HL-60/S4 (cell line): ENCODE measurements at regions not wholly inside any gene's neighbourhood (a gene's known extent, or its start where the extent isn't known, plus 50 kb on each side); places are given as distances from the start of the nearest gene placed in this dataset.

Source experiments
- in situ Hi-C: fragments of 300-500 bp; cut with MboI; formaldehyde crosslinking; loops from 2 replicates; pipeline ENCODE4 v1.14.3; 2022; ENCODE audit warnings: low sequenced_read_pairs

- in situ Hi-C loops = no loop called here
Measured at GRCh38 chr5:158485604-158486081, 614.1 kb downstream of the EBF1 start.

DNA sequence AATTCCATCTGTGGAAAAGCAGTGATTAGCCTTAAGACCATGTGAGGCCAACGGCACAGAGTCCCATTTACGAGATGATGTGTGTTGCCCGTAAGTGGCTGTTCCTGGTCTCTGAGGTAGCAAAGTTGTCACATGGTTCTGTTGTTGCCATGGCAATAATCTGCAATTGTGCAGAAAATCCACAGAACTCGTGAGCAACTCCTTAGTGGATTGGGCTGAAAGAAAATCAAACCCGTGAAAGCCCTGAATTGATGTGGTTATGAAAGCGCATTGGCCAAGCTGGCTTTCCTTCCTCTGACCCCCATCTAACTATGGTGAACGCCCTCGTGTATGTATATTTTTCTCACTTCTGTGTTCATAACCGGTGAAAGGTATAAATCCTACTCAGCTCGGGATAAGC, 614.7 kb downstream of the EBF1 start:
- in situ Hi-C loops = no loop called here

GRCh38 chr5:158484150-158484549, 615.6 kb downstream of the EBF1 start:
- in situ Hi-C loops = no loop called here

GRCh38 chr5:158483281-158483860, 616.3 kb downstream of the EBF1 start:
- in situ Hi-C loops = no loop called here

- in situ Hi-C loops = no loop called here
Measured at GRCh38 chr5:158482125-158482524, 617.6 kb downstream of the EBF1 start.

GRCh38 chr5:158478139-158478538, 619.2 kb upstream of the CLINT1 start:
- in situ Hi-C loops = no loop called here

DNA sequence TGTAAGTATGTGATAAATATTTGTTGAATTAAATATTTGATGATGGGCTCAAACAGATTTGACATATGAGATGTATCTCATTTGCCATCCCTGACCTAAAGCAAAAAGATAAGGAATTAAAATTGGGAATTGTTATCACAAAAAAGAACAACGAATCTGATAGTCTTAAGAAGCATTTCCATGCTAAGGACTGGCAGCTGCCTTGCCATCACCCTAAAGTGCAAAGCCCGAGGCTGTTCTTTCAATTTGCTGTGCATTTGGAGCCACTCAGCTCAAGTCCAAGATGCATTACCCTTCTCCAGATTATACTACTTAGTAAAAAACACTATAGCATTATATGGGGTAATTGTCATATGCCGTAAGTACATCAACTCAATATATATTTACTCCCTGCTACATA, 618.3 kb upstream of the CLINT1 start:
- in situ Hi-C loops = no loop called here

DNA sequence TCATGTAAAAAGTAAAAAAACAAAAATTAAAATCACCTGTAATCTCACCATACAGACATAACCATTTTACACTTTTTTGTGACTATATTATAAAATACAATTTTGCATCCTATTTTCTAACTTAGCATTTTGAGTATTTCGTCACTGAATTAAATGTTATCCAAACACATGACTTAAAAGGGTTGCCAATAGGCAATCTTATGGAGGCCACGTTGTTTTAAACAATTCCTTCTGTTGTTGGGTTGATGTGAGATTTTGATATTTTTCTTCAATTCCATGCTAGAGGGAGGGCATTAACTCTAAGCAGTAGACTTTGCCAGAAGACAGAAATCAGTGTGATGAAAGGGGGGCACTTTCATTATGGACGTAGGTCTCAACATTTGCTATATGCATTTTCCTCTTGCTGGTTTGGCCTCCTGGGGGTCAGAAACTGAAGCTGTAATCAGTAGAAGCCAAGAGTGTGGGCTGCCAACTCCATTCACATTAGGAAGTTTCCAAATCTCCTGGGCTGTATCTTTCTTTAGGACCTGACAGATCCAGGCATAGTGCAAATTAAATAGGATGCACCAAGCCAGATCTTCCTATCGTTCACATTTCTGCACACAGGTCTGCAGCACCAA, 614.2 kb upstream of the CLINT1 start:
- in situ Hi-C loops = no loop called here

GRCh38 chr5:158471535-158471924, 612.6 kb upstream of the CLINT1 start:
- in situ Hi-C loops = no loop called here

- in situ Hi-C loops = no loop called here
Measured at GRCh38 chr5:158470764-158471534, 612.0 kb upstream of the CLINT1 start.

DNA sequence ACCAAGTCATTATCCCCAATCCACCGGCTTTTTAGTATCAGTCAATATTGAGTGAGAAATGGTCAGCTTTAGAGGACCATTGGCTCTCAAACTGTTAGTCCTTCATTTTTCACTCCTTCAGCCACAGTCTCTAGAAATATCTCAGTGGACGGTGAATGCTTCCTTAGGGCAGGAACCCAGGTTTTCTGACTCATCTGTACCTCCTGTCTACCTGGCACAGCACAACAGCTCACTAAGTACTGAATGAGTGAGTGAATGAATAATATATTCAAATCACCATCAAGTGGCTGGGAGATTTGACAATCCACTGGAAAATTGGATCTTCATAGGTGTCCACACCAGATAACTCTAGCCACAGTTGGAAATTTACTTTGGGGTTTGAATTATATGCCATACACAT, 609.5 kb upstream of the CLINT1 start:
- in situ Hi-C loops = no loop called here

DNA sequence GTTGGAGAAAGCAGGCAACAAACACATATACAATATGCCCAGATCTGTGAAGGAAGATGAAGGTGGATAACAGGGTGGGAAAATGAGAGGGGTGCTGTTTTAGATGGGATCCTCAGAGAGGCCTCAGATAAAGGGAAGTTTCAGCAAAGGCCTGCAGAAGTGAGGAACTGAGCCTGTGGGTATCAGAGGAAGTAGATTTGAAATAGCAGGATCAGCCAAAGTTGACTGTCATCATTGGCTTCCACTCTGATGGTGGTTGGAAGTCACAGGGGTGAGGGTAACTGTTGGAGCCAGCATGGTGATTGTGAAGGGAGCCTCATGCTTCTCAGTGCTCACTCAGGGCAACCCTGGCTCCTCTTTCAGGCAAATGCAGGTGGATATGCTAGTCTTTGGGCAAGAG, 607.2 kb upstream of the CLINT1 start:
- in situ Hi-C loops = no loop called here

- in situ Hi-C loops = no loop called here
Measured at GRCh38 chr5:158465086-158465972, 606.4 kb upstream of the CLINT1 start.

- in situ Hi-C loops = no loop called here
Measured at GRCh38 chr5:158464383-158464782, 605.4 kb upstream of the CLINT1 start.

DNA sequence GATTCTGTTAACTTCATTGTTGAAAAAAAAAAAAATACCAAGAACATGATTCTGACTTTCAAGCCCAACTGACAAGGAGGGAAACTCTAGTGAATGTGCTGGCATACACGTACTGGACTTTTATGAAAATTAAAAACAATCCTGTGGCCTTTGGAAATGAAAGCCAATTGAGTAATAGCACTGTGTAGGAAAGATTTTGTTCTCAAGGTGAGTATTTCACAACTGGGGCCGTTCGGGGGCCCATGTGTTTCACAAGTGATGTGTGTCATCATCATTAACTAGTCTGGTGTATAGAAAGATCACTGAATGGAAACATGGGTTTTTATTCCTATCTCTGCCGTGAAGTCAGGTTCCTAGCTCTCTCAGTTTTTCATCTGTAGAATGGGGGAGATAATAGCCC, 605.0 kb upstream of the CLINT1 start:
- in situ Hi-C loops = no loop called here

DNA sequence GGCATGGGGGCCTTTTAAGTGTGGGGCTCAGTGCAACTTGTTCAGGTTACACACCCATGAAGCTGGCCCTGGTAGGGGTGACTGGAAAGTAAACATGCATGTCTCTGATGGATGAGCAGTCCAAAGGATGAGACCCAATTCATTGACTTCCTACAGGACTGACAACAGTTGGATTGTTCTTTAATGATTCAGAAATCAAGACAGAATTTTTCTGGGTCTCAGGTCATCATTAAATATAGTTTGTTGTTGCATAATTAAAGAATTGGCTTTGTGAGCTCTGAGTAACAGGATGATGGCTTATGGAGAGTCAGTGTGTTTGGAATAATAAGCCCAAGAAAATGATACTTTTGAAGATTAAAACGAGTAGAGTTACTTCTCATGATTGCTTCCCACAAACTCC, 604.2 kb upstream of the CLINT1 start:
- in situ Hi-C loops = no loop called here

GRCh38 chr5:158462349-158463114, 603.6 kb upstream of the CLINT1 start:
- in situ Hi-C loops = no loop called here

DNA sequence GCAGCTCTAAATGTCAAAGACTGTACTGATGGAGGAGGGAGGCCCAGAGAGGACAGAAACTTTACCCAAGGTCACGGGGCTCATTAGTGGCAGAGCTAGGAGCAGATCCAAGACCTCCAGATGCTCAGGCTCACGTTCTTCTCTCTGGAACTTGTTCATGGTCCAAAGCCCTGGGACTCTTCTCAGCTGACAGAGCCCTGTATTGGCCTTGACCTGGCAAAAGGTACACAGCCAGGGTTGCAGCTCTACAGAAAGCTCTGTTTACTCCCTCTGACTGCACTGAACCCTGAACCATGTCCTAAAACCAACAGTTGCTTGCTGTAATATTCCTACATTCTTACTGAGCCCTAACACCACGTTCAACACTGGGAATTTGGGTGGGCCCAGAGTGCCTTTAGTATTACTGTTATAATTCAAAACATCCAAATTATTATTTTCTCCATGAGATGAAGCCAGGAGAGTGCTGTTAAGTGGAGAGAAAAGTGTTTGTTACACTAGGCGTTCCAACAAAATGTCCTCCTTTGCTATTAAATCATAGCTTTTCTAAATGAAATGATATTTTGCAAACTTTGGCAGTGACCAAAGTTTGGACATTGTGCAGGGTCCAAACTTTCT, 602.4 kb upstream of the CLINT1 start:
- in situ Hi-C loops = no loop called here

GRCh38 chr5:158458086-158458485, 599.1 kb upstream of the CLINT1 start:
- in situ Hi-C loops = no loop called here

DNA sequence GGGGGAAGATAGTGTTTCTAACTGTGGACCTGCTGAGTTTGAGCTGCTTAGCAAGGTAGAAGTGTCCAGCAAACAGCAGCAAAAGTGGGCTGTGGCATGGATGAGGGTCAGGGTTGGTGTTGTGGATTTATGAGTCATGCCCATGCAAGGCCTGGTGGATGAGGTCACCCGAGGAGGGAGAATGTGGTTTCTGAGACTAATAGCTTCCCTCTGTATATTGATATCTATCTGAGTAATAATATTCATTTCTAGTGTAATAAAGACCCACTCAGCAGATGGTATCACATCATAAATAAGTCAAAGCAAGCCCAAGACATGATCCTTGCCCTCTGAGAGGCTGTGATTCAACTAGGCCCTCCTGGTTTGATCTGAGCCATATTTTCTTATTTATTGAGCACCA, 597.8 kb upstream of the CLINT1 start:
- in situ Hi-C loops = no loop called here
